ENCODE measurements at regions not wholly inside any gene's neighbourhood (a gene's known extent, or its start where the extent isn't known, plus 50 kb on each side); places are given as distances from the start of the nearest gene placed in this dataset.
"Not testable (repeated sequence)": the region's sequence is repeated elsewhere in the genome, so short reads cannot be mapped to it uniquely, and the experiment has no call there.

DNA sequence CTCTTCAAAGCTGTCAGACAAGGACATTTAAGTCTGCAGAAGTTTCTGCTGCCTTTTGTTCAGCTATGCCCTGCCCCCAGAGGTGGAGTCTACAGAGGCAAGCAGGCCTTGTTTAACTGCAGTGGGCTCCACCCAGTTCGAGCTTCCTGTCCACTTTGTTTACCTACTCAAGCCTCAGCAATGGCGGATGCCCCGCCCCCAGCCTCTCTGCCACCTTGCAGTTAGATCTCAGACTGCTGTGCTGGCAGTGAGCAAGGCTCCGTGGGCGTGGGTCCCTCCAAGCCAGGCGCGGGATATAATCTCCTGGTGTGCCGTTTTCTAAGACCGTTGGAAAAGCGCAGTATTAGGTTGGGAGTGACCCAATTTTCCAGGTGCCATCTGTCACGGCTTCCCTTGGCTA, 144.5 kb upstream of the GOT2 start:
- not testable (repeated sequence) for DNase-seq (ENCODE audit: low read depth in 2 of 2)

DNA sequence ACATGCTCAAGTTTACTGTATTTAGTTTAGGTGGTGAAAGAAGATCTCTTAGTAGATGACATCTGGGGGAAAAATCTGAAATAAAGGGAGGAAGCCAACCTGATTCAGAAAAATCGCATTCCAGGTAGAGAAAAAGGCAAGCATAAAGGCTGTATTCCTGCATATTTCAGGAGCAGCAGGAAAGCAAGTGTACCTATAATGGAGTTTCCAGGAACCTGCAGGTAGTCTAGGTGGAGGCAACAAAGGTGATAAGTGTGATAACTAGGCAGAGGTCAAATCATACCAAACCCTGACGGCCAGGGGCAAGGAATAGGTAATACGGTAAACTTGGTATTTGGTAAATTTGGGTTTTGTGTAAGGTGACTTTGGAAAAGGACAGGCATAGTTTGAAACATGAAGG, 132.8 kb upstream of the GOT2 start:
- DNase-seq (ENCODE audit: low read depth in 2 of 2): no peak

DNA sequence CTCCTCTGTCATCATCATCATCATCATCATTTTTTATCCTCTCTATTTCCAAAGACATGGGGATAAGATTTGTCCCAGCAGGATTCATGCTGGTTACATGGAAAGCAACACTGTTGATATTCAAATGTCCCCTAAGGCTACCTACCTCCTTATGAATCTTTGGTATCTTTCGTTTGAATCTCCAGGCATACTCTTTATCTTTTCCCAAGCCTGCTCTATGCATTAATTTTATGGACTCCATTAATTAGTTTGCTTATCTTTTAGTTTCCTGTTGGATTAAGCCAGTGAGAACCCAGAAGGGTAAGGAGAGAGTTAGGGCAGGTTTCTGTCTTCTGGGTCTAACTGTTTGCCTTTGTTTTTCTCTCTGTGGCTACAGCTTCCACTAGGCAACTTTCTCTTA, 129.6 kb upstream of the GOT2 start:
- DNase-seq (ENCODE audit: low read depth in 2 of 2): no peak

GRCh38 chr16:58863042-58863441, 128.9 kb upstream of the GOT2 start:
- DNase-seq (ENCODE audit: low read depth in 2 of 2): no peak

GRCh38 chr16:58862334-58863021, 128.4 kb upstream of the GOT2 start:
- no peak for DNase-seq (ENCODE audit: low read depth in 2 of 2)

- no peak for DNase-seq (ENCODE audit: low read depth in 2 of 2)
Measured at GRCh38 chr16:58859958-58860669, 126.0 kb upstream of the GOT2 start.

DNA sequence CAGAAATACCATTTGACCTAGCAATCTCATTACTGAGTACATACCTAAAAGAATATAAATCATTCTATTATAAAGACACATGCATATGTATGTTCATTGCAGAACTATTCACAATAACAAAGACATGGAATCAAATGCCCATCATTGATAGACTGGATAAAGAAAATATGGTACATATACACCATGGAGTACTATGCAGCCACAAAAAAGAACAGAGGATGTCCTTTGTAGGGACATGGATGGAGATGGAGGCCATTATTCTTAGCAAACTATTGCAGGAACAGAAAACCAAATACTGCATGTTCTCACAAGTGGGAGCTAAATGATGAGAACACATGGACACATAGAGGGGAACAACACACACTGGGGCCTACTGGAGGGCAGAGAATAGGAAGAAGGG, 124.5 kb upstream of the GOT2 start:
- DNase-seq (ENCODE audit: low read depth in 2 of 2): not testable (repeated sequence)

DNA sequence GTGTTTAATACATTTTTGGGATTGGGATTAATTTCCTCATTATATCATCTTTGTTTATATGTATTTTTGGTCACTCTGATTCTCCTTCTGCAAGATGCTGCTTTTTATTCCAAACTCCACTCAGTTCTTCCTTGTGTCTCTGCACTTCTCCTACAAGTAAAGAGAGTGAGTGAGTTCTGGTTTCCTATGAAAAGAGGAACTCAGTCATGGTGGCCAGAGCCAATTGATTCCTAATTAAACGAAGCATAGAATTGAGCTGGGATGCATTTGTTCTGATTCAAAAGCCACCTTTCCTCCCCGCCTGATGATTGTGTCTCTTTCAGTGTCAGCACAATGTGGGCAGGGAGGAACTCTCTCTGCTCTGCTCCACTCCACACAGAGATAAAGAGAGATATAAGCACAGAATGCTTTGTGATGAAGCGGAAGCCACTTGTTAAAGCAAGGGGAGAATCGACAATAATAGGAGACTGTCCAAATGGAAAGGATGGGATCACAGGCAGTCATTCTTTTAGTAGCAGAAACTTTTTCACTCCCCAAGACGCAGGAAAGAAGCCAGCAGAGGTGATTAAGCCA, 121.3 kb upstream of the GOT2 start:
- DNase-seq (ENCODE audit: low read depth in 2 of 2): no peak

DNA sequence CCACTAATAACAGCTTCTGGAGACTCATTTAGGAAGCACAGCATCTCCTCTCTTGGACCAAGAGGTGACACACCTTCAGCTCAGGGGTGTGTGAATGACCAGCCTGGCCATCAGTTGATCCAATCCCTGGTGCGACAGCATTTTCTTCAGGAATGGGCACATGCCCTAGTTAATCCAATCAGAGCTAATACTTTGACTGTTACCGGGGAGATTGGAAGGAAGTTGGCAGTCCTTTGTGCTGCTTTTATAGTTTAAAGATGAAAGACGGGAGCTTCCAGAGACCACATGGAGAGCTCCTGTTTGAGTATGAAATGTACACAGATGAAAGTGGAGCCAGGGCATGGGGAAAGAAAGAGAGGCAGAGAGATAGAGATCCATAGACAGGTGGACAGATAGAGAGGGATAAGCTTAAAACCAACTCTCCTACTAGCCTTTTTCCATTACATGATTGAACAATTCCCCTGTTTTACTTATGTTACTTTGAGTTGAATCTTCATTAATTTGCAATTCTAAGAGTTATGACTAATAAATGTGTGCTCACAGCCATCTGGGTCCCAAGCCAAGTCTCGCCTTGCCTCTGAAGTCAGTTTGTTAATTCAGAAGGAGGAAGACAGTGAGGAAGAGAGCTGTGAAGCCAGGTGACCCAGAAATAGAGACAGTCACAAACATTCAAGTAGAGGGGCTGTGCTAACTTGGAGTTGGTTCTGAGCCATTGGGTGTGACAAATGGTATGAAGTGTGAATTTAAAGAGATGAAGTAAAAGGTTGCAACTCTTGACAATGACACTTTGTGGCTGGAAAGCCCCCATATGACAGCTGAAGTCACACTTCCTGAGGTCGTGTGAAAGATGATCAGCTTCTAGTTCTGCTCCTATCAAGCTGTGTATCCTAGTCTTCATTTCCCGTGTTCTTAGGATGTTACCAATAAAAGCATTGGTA, 120.0 kb upstream of the GOT2 start:
- DNase-seq (ENCODE audit: low read depth in 2 of 2): no peak

- DNase-seq (ENCODE audit: low read depth in 2 of 2): no peak
Measured at GRCh38 chr16:58850678-58851020, 116.5 kb upstream of the GOT2 start.

- DNase-seq (ENCODE audit: low read depth in 2 of 2): no peak
Measured at GRCh38 chr16:58850019-58850677, 116.0 kb upstream of the GOT2 start.

GRCh38 chr16:58848662-58849002, 114.5 kb upstream of the GOT2 start:
- no peak for DNase-seq (ENCODE audit: low read depth in 2 of 2)

DNA sequence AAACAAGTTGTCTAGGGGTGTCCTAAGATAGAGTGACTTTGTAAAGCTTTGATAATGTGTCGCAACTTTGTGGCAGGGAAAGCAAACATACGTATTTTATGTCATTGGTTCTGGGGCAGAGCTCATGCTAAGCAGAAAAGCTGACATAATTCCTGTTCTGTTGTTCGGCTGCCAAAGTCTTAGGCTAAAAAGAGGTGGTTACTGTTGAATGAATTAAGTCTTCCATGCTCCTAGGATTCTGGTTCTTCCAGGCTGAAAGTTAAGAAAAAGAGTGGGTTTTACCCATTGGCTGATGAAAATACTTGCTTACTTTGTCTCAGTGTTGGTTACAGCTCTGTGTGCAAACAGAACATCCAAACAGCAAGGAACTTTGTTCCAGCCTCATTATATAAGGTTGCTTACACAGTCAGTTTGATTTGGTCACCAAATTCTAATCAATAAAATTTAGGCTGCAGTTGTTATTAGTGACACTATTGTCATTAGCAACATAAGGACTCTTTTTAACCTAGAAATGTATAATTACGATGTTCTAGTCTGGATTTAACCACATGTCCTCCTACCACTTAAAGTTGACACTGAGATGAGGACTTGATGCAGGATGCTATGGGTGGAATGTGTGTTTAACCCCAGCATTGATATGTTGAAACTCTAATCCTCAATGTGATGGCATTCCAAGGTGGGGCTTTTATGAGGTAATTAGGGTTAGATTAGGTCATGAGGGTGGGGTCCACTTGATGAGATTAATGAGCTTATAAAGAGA, 114.0 kb upstream of the GOT2 start:
- no peak for DNase-seq (ENCODE audit: low read depth in 2 of 2)

DNA sequence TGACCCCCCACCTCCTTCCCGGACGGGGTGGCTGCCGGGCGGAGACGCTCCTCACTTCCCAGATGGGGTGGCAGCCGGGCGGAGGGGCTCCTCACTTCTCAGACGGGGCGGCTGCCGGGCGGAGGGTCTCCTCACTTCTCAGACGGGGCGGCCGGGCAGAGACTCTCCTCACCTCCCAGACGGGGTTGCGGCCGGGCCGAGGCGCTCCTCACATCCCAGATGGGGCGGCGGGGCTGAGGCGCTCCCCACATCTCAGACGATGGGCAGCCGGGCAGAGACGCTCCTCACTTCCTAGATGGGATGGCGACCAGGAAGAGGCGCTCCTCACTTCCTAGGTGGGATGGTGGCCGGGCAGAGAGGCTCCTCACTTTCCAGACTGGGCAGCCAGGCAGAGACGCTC, 112.1 kb upstream of the GOT2 start:
- DNase-seq (ENCODE audit: low read depth in 2 of 2): not testable (repeated sequence)

- no peak for DNase-seq (ENCODE audit: low read depth in 2 of 2)
Measured at GRCh38 chr16:58843675-58844074, 109.6 kb upstream of the GOT2 start.

GRCh38 chr16:58842746-58843145, 108.6 kb upstream of the GOT2 start:
- no peak for DNase-seq (ENCODE audit: low read depth in 2 of 2)

DNA sequence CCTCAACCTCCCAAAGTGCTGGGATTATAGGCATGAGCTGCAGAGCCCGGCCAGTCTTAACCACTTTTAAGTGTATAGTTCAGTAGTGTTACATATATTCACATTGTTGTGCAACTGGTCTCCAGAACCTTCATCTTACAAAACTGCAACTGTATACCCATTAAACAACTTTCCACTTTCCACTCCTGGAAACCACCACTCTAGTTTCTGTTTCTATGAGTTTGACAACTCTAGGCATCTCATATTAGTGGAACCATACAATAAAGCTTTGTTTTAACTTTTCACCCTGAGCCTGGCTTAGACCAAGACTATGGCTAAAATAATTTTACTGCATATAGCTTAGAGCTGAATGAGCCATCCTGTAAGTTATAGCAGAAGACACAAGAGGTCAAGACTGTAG, 108.0 kb upstream of the GOT2 start:
- DNase-seq (ENCODE audit: low read depth in 2 of 2): no peak

- DNase-seq (ENCODE audit: low read depth in 2 of 2): no peak
Measured at GRCh38 chr16:58837950-58838349, 103.8 kb upstream of the GOT2 start.

DNA sequence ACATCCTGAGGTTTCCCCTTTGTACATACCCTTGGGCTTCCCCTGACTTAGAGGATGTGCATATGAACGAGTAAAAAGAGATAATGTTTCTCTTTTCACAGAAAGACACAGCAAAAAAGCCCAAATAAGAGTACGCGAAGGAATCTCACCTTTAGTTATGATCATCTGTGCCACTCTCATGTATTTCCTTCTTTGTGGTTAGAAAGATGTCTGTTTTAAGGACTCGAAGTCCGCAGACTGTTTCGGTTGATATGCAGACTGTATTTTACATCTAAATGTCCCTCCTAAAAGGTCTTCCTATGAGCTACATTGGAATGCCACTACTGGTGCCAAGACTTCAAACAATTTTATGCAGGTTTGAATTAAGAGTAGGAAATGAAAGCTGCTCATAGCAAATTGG, 102.3 kb upstream of the GOT2 start:
- no peak for DNase-seq (ENCODE audit: low read depth in 2 of 2)

DNA sequence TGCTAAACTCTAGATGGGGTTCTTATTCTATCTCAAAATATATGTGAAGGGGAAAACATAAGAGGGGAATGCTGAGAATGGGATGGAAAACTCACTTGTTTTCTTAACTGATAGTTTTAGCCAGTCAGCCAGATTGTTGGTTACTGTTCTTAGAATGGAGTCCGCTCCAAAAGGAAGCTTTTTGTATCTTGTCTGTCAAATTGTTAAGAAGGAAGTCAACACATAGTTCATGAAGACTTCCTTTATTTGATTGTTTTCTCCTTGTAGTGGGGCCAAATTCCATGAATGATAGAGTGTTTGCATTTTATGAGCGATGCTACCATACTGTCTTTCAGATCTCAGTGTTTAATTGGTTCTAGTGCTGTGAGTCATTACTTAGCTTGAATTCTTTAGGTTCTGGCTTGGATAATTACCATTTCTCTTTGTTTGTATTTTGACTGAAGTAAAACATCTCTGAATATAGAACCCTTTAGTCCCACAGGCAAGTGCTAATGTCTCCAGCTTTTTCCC, 98.3 kb upstream of the GOT2 start:
- DNase-seq (ENCODE audit: low read depth in 2 of 2): no peak

- no peak for DNase-seq (ENCODE audit: low read depth in 2 of 2)
Measured at GRCh38 chr16:58831386-58831785, 97.3 kb upstream of the GOT2 start.

Data from stimulated activated CD4-positive, alpha-beta T cell treated with anti-CD3 and anti-CD28 coated beads, Interleukin-4, amount 100 ng/mL, for 48 hours (primary cell).